CD8-positive, alpha-beta memory T cell (primary cell): ENCODE measurements at regions not wholly inside any gene's neighbourhood (a gene's known extent, or its start where the extent isn't known, plus 50 kb on each side); places are given as distances from the start of the nearest gene placed in this dataset.
"Not testable (repeated sequence)": the region's sequence is repeated elsewhere in the genome, so short reads cannot be mapped to it uniquely, and the experiment has no call there.

ENCODE experiments used
- CTCF ChIA-PET: fragments of 350-600 bp; sonication (Branson Sonifier 250); formaldehyde crosslinking; loops from one replicate; lab custom pipeline; 2021; ENCODE audit warnings: antibody characterized with exemption; lab: Charles Lee
- POLR2A ChIA-PET: fragments of 350-600 bp; sonication (Branson Sonifier 250); formaldehyde crosslinking; loops from one replicate; lab custom pipeline; 2021; ENCODE audit warnings: antibody characterized with exemption; lab: Charles Lee
- DNase-seq, 5 donors: peaks; one replicate each; pipeline versions ENCODE4 v3.0.0 to v3.0.0-alpha.2; 2020 to 2022; ENCODE audit warnings: mixed read lengths in 1 of 5
- H3K27ac ChIP-seq: one replicate; pipeline ENCODE4 v1.7.0; 2013; ENCODE audit warnings: low read depth, mild to moderate bottlenecking, low read length, moderate library complexity
- H3K27me3 ChIP-seq: 2 replicates; pipeline ENCODE4 v1.7.0; 2013; ENCODE audit warnings: low read length, mild to moderate bottlenecking; ENCODE audit not compliant: insufficient read depth, poor library complexity, severe bottlenecking
- H3K36me3 ChIP-seq: 2 replicates; pipeline ENCODE4 v1.7.0; 2013; ENCODE audit warnings: mild to moderate bottlenecking, low read length, moderate library complexity; ENCODE audit not compliant: insufficient read depth
- H3K4me1 ChIP-seq: 2 replicates; pipeline ENCODE4 v1.7.0; 2013; ENCODE audit warnings: mild to moderate bottlenecking, low read length, moderate library complexity; ENCODE audit not compliant: insufficient read depth
- H3K4me3 ChIP-seq: 2 replicates; pipeline ENCODE4 v1.7.0; 2013; ENCODE audit warnings: mild to moderate bottlenecking, low read length
- H3K9me3 ChIP-seq: 2 replicates; pipeline ENCODE4 v1.7.0; 2013; ENCODE audit warnings: mild to moderate bottlenecking, low read length
- H3K27ac Mint-ChIP-seq, 8 donors: one replicate each; pipeline ENCODE4 v1.8.0; 2020 to 2021; ENCODE audit warnings: mixed read lengths in 8 of 8, mild to moderate bottlenecking in 6 of 8, inconsistent platforms in 3 of 8, moderate library complexity in 3 of 8
- H3K27me3 Mint-ChIP-seq, 2 donors: one replicate each; pipeline ENCODE4 v1.8.0; 2020 to 2021; ENCODE audit warnings: mixed read lengths in 2 of 2, mild to moderate bottlenecking in 1 of 2, moderate library complexity in 1 of 2
- H3K36me3 Mint-ChIP-seq, 3 donors: one replicate each; pipeline ENCODE4 v1.8.0; 2020 to 2021; ENCODE audit warnings: mixed read lengths in 3 of 3, inconsistent platforms in 1 of 3, mild to moderate bottlenecking in 1 of 3
- H3K4me1 Mint-ChIP-seq, 3 donors: one replicate each; pipeline ENCODE4 v1.8.0; 2020 to 2021; ENCODE audit warnings: mixed read lengths in 3 of 3, inconsistent platforms in 1 of 3, mild to moderate bottlenecking in 1 of 3
- H3K4me3 Mint-ChIP-seq, 7 donors: one replicate each; pipeline ENCODE4 v1.8.0; 2020 to 2021; ENCODE audit warnings: mixed read lengths in 7 of 7, mild to moderate bottlenecking in 6 of 7, moderate library complexity in 4 of 7, inconsistent platforms in 2 of 7
- H3K9me3 Mint-ChIP-seq, 5 donors: one replicate each; pipeline ENCODE4 v1.8.0; 2020 to 2022; ENCODE audit warnings: mixed read lengths in 5 of 5, mild to moderate bottlenecking in 3 of 5, moderate library complexity in 2 of 5, inconsistent platforms in 1 of 5

DNA sequence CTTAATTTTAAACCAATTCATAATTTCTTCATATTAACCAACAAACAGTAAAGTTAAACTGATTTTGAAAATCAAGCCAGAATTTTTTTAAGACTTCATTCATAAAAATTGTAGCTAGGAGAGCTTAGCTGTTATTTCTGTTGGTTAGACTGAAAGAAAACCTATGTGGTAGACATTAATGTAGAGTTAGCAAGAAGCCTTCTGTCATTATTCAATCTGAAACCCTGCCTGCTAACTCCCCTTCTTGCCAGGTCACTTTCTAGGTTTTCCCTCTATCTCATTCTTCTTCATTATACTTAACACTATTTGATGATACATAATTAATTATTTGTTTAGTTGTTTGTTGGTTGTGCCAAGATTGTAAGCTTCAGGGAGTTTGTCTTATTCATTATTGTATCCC is 304.3 kb upstream of the MEF2C start:
- Mint-ChIP-seq H3K4me3 (no peak overlapping the region), H3K27me3 (no peaks in the 10 kb centered on the region), H3K36me3 (no peaks in the 10 kb centered on the region), H3K4me1 (no peaks in the 10 kb centered on the region), H3K9me3 (peaks cover 0 to 12% (median 0%) of the 10 kb centered on the region in 5 donors), H3K27ac (no peak overlapping the region)
- Histone ChIP-seq H3K9me3 (no peaks in the 10 kb centered on the region), H3K27me3 (no peaks in the 10 kb centered on the region), H3K27ac (no peak overlapping the region), H3K36me3 (no peaks in the 10 kb centered on the region), H3K4me3 (no peak overlapping the region), H3K4me1 (no peaks in the 10 kb centered on the region)
- POLR2A ChIA-PET: no interaction called here
- no peak for DNase-seq
- CTCF ChIA-PET: no interaction called here

- Histone ChIP-seq H3K9me3 (no peaks in the 10 kb centered on the region), H3K36me3 (no peaks in the 10 kb centered on the region), H3K4me3 (no peak overlapping the region), H3K27ac (no peak overlapping the region), H3K27me3 (no peaks in the 10 kb centered on the region), H3K4me1 (no peaks in the 10 kb centered on the region)
- H3K4me1 Mint-ChIP-seq: no peaks in the 10 kb centered on the region
- no peak for DNase-seq
- no peak overlapping the region for H3K27ac Mint-ChIP-seq
- no peak overlapping the region for H3K4me3 Mint-ChIP-seq
- H3K9me3 Mint-ChIP-seq: peaks cover 0 to 6% (median 0%) of the 10 kb centered on the region in 5 donors
- CTCF ChIA-PET: no interaction called here
- H3K36me3 Mint-ChIP-seq: no peaks in the 10 kb centered on the region
- POLR2A ChIA-PET: no interaction called here
- H3K27me3 Mint-ChIP-seq: no peaks in the 10 kb centered on the region
Observed at GRCh38 chr5:89181546-89181945, 298.6 kb upstream of the MEF2C start.

DNA sequence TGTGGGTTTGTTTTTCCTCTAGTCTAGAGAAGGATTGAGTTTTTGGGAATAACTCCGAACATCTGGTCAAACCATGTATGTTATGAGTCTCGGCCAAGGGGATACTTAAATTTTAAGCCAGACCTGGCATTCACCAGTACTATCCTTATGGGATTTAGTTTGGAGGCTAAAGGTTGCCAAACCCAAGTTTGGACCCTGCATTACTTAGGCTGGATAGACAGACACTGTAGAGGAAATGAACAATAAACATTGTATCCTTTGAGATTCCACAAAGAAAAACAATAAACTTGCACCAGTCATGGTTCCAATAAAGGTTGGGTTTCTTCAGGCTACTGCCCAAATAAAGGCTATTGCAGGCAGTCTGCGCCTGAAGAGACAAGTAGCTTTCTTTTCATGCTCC is 296.7 kb upstream of the MEF2C start:
- no peaks in the 10 kb centered on the region for H3K4me1 ChIP-seq
- H3K4me3 Mint-ChIP-seq: no peak overlapping the region
- H3K36me3 ChIP-seq: no peaks in the 10 kb centered on the region
- H3K9me3 ChIP-seq: no peaks in the 10 kb centered on the region
- H3K4me1 Mint-ChIP-seq: no peaks in the 10 kb centered on the region
- H3K27me3 ChIP-seq: no peaks in the 10 kb centered on the region
- ChIA-PET CTCF (no interaction called here), POLR2A (no interaction called here)
- no peak for DNase-seq
- no peaks in the 10 kb centered on the region for H3K36me3 Mint-ChIP-seq
- no peak overlapping the region for H3K27ac Mint-ChIP-seq
- H3K9me3 Mint-ChIP-seq: peaks cover 0 to 10% (median 0%) of the 10 kb centered on the region in 5 donors
- no peak overlapping the region for H3K4me3 ChIP-seq
- H3K27ac ChIP-seq: no peak overlapping the region
- H3K27me3 Mint-ChIP-seq: no peaks in the 10 kb centered on the region

- no peak for DNase-seq
- ChIA-PET CTCF (no interaction called here), POLR2A (no interaction called here)
- Mint-ChIP-seq H3K36me3 (no peaks in the 10 kb centered on the region), H3K27ac (no peak overlapping the region), H3K4me3 (no peak overlapping the region), H3K4me1 (no peaks in the 10 kb centered on the region), H3K9me3 (peaks cover 0 to 10% (median 0%) of the 10 kb centered on the region in 5 donors), H3K27me3 (no peaks in the 10 kb centered on the region)
- Histone ChIP-seq H3K36me3 (no peaks in the 10 kb centered on the region), H3K27ac (no peak overlapping the region), H3K4me1 (no peaks in the 10 kb centered on the region), H3K27me3 (no peaks in the 10 kb centered on the region), H3K4me3 (no peak overlapping the region), H3K9me3 (no peaks in the 10 kb centered on the region)
Observed at GRCh38 chr5:89178541-89178940, 295.6 kb upstream of the MEF2C start.

DNA sequence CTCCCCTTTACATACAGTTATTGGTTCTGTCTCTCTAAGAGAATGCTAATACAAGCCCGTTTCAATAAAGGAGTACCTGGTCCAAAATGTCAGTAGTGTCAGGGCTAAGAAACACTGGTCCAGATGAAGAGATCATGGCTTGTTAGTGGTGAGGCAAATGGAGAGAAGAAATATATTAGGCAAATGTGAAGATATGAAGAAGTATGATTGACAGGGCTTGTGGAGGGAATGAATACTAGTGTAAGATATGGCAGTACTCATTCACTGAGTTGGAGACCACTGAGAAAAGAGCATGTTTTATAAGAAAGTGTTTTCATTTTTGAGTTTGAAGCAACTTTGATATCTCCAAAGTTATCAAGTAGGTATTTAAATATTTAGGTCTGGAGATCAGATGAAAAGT is 290.5 kb upstream of the MEF2C start:
- CTCF ChIA-PET: no interaction called here
- H3K27ac Mint-ChIP-seq: no peak overlapping the region
- Histone ChIP-seq H3K4me1 (no peaks in the 10 kb centered on the region), H3K4me3 (no peak overlapping the region), H3K9me3 (no peaks in the 10 kb centered on the region), H3K27me3 (no peaks in the 10 kb centered on the region), H3K36me3 (no peaks in the 10 kb centered on the region), H3K27ac (no peak overlapping the region)
- no peaks in the 10 kb centered on the region for H3K4me1 Mint-ChIP-seq
- peaks cover 0 to 4% (median 0%) of the 10 kb centered on the region in 5 donors for H3K9me3 Mint-ChIP-seq
- DNase-seq: no peak
- no peak overlapping the region for H3K4me3 Mint-ChIP-seq
- POLR2A ChIA-PET: no interaction called here
- H3K36me3 Mint-ChIP-seq: no peaks in the 10 kb centered on the region
- H3K27me3 Mint-ChIP-seq: no peaks in the 10 kb centered on the region

DNA sequence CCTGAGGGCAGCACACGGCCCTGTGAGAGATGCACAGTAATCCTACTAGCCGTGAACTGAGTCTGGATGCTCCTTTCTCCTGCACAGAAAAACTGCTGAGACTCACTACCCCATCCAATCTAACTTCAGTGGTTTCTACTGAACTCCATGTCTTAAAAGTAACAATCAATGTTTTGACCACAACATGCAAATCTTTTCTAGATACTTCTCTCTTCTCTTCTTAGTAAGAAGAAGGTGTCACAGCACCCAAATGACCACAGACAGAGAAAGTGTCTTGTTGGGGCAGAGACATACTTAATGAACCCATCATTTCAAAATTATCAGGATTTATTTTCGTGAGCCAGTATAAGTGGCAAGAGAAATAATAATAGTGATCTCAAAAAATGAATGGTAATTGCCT is 285.8 kb upstream of the MEF2C start:
- Mint-ChIP-seq H3K4me1 (no peaks in the 10 kb centered on the region), H3K27ac (no peak overlapping the region), H3K27me3 (no peaks in the 10 kb centered on the region), H3K4me3 (no peak overlapping the region), H3K36me3 (no peaks in the 10 kb centered on the region), H3K9me3 (peaks cover 0 to 7% (median 0%) of the 10 kb centered on the region in 5 donors)
- ChIA-PET POLR2A (no interaction called here), CTCF (no interaction called here)
- H3K27ac ChIP-seq: no peak overlapping the region
- no peak for DNase-seq
- H3K4me1 ChIP-seq: no peaks in the 10 kb centered on the region
- no peaks in the 10 kb centered on the region for H3K27me3 ChIP-seq
- no peaks in the 10 kb centered on the region for H3K9me3 ChIP-seq
- no peaks in the 10 kb centered on the region for H3K36me3 ChIP-seq
- H3K4me3 ChIP-seq: no peak overlapping the region

DNA sequence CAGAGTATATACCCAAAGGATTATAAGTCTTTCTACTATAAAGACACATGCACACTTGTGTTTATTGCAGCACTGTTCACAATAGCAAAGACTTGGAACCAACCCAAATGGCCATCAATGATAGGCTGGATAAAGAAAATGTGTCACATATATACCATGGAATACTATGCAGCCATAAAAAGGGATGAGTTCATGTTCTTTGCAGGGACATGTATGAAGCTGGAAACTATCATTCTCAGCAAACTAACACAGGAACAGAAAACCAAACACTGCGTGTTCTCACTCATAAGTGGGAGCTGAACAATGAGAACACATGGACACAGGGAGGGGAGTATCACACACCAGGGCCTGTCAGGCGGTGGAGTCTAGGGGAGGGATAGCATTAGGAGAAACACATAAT is 281.7 kb upstream of the MEF2C start:
- H3K9me3 ChIP-seq, H3K27ac ChIP-seq, H3K4me3 ChIP-seq, H3K4me3 Mint-ChIP-seq, H3K27me3 ChIP-seq, POLR2A ChIA-PET, H3K36me3 ChIP-seq, H3K27me3 Mint-ChIP-seq, CTCF ChIA-PET, DNase-seq, H3K4me1 ChIP-seq, H3K36me3 Mint-ChIP-seq, H3K27ac Mint-ChIP-seq, H3K4me1 Mint-ChIP-seq: not testable (repeated sequence)
- H3K9me3 Mint-ChIP-seq: peaks cover 0 to 14% (median 5%) of the 10 kb centered on the region in 5 donors

DNA sequence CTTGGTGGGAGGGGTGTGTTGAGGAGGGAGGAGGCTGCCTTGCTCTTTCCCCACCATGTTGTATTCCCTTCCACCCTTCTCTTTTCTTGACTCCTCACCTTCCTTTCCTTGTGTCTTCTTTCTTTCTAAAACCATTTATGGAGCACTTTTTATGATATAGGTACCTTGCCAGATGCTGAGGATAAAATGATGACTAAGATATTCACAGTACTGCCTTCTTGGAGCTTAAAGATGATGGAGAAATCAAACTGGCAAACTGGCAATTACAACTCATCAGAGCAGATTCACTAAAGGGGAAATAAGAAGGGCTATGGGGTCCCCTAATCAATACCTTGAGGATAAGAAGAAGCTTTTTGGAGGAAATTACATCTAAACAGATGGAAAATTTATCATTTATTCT is 273.2 kb upstream of the MEF2C start:
- Histone ChIP-seq H3K4me3 (no peak overlapping the region), H3K9me3 (no peaks in the 10 kb centered on the region), H3K4me1 (no peaks in the 10 kb centered on the region), H3K27ac (no peak overlapping the region), H3K27me3 (no peaks in the 10 kb centered on the region), H3K36me3 (no peaks in the 10 kb centered on the region)
- DNase-seq: no peak
- H3K27me3 Mint-ChIP-seq: no peaks in the 10 kb centered on the region
- POLR2A ChIA-PET: no interaction called here
- CTCF ChIA-PET: no interaction called here
- no peak overlapping the region for H3K27ac Mint-ChIP-seq
- no peaks in the 10 kb centered on the region for H3K4me1 Mint-ChIP-seq
- peaks cover 0 to 2% (median 2%) of the 10 kb centered on the region in 5 donors for H3K9me3 Mint-ChIP-seq
- H3K4me3 Mint-ChIP-seq: no peak overlapping the region
- no peaks in the 10 kb centered on the region for H3K36me3 Mint-ChIP-seq

- no peaks in the 10 kb centered on the region for H3K4me1 Mint-ChIP-seq
- DNase-seq: no peak
- H3K27ac Mint-ChIP-seq: no peak overlapping the region
- Histone ChIP-seq H3K4me3 (no peak overlapping the region), H3K27me3 (no peaks in the 10 kb centered on the region), H3K9me3 (no peaks in the 10 kb centered on the region), H3K27ac (no peak overlapping the region), H3K4me1 (no peaks in the 10 kb centered on the region), H3K36me3 (no peaks in the 10 kb centered on the region)
- ChIA-PET CTCF (no interaction called here), POLR2A (no interaction called here)
- peaks cover 0 to 6% (median 0%) of the 10 kb centered on the region in 5 donors for H3K9me3 Mint-ChIP-seq
- H3K36me3 Mint-ChIP-seq: no peaks in the 10 kb centered on the region
- no peaks in the 10 kb centered on the region for H3K27me3 Mint-ChIP-seq
- no peak overlapping the region for H3K4me3 Mint-ChIP-seq
Observed at GRCh38 chr5:89147031-89147430, 264.0 kb upstream of the MEF2C start.
